ENCODE measurements at regions not wholly inside any gene's neighbourhood (a gene's known extent, or its start where the extent isn't known, plus 50 kb on each side); places are given as distances from the start of the nearest gene placed in this dataset.

DNA sequence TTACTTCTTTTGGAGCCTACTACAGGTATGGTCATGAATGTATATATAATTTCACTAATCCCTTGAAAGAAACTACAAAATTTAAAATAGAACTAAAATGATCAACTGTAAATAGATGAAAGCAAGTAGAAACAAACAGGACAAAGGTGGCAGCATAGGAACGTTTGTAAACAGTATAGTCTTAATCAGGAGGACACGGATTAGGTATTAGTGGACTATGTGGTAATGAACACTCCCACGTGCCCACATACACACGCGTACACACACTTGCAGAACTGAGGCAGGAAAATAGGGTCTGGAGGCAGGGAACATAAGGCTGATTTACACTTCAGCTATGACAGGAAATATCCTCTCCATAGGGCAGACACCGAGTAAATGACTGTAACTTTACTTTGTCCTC, 1397.8 kb downstream of the NCAM2 start:
- TF ChIP-seq, protein P1, sequence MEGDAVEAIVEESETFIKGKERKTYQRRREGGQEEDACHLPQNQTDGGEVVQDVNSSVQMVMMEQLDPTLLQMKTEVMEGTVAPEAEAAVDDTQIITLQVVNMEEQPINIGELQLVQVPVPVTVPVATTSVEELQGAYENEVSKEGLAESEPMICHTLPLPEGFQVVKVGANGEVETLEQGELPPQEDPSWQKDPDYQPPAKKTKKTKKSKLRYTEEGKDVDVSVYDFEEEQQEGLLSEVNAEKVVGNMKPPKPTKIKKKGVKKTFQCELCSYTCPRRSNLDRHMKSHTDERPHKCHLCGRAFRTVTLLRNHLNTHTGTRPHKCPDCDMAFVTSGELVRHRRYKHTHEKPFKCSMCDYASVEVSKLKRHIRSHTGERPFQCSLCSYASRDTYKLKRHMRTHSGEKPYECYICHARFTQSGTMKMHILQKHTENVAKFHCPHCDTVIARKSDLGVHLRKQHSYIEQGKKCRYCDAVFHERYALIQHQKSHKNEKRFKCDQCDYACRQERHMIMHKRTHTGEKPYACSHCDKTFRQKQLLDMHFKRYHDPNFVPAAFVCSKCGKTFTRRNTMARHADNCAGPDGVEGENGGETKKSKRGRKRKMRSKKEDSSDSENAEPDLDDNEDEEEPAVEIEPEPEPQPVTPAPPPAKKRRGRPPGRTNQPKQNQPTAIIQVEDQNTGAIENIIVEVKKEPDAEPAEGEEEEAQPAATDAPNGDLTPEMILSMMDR (IDR thresholded peaks at IDR 0.05; ENCODE audit: low read depth, low read length) = no peak
- no peak for TF ChIP-seq EZH2phosphoT487 (IDR thresholded peaks at IDR 0.05; ENCODE audit: low read depth)

All from OCI-LY3 (cell line).